Endothelial cell of umbilical vein (primary cell): ENCODE measurements at regions not wholly inside any gene's neighbourhood (a gene's known extent, or its start where the extent isn't known, plus 50 kb on each side); places are given as distances from the start of the nearest gene placed in this dataset.

Experiments
- BruUV-seq: library from RNA; stranded (reverse); fragments of 400-500 nt; replicated peaks from 2 replicates; lab custom pipeline; 2021; lab: Mats Ljungman, UMichigan
- CTCF ChIA-PET: fragments of 300-600, 350-600 bp; sonication (Branson Sonifier 250); formaldehyde crosslinking; loops from one replicate; lab custom pipeline; 2021; ENCODE audit warnings: antibody characterized with exemption, inconsistent platforms; lab: Charles Lee
- POLR2A ChIA-PET: fragments of 300-600, 350-600 bp; sonication (Branson Sonifier 250); formaldehyde crosslinking; loops from one replicate; lab custom pipeline; 2021; ENCODE audit warnings: antibody characterized with exemption, inconsistent platforms; lab: Charles Lee
- DNase-seq: peaks from one replicate; pipeline ENCODE4 v3.0.0-alpha.2; 2011; ENCODE audit warnings: low read depth, low spot score
- FAIRE-seq: peaks from 2 replicates; lab custom pipeline; 2011; peaks lifted over from hg19 to GRCh38; lab: Jason Lieb, UNC
- H2AFZ ChIP-seq: 2 replicates; pipeline ENCODE4 v1.6.0; 2012; ENCODE audit warnings: low read depth, low read length, control low read depth, inconsistent platforms
- H3K27ac ChIP-seq: 2 replicates; pipeline ENCODE4 v1.5.1; 2011; ENCODE audit warnings: low read depth, mild to moderate bottlenecking, control low read depth, low read length, moderate library complexity; ENCODE audit not compliant: insufficient read depth
- H3K27me3 ChIP-seq, 2 experiments: 2 replicates each; pipeline versions ENCODE4 v1.6.0 to v1.6.1; 2011; ENCODE audit warnings: low read length in 2 of 2, mixed read lengths in 1 of 2; ENCODE audit not compliant: control insufficient read depth in 2 of 2, insufficient read depth in 2 of 2
- H3K36me3 ChIP-seq, 2 experiments: 2 replicates in 1 of 2; 3 replicates in 1 of 2; pipeline ENCODE4 v1.5.1; 2011; ENCODE audit warnings: low read length in 2 of 2, mild to moderate bottlenecking in 1 of 2, moderate library complexity in 1 of 2; ENCODE audit not compliant: control insufficient read depth in 2 of 2, insufficient read depth in 2 of 2; ENCODE audit errors: extremely low read depth in 1 of 2
- H3K4me1 ChIP-seq: 3 replicates; pipeline ENCODE4 v1.5.1; 2011; ENCODE audit warnings: mild to moderate bottlenecking, low read length; ENCODE audit not compliant: control insufficient read depth, insufficient read depth; ENCODE audit errors: extremely low read depth
- H3K4me2 ChIP-seq: 2 replicates; pipeline ENCODE4 v1.6.1; 2011; ENCODE audit warnings: low read length, control low read depth, mixed read lengths; ENCODE audit not compliant: insufficient read depth
- H3K4me3 ChIP-seq, 3 experiments: fragments of 200-600 bp in 1 of 3; sonication (generic), shearing (Covaris generic) in 1 of 3; replicated peaks in 1 of 3; 2 replicates each; pipeline ENCODE4 v1.5.1; 2011 to 2016; ENCODE audit warnings: control low read depth in 3 of 3, low read length in 3 of 3, mild to moderate bottlenecking in 2 of 3, inconsistent platforms in 1 of 3, low read depth in 1 of 3, moderate library complexity in 1 of 3; ENCODE audit not compliant: insufficient read depth in 1 of 3
- H3K79me2 ChIP-seq: 2 replicates; pipeline ENCODE4 v1.6.0; 2012; ENCODE audit warnings: low read length, inconsistent platforms; ENCODE audit not compliant: control insufficient read depth, insufficient read depth
- H3K9ac ChIP-seq: replicated peaks from 2 replicates; pipeline ENCODE3; 2011; ENCODE audit warnings: low read length, control low read depth; ENCODE audit not compliant: insufficient read depth; ENCODE audit errors: extremely low read depth
- H3K9me1 ChIP-seq: replicated peaks from 3 replicates; pipeline ENCODE4 v1.6.0; 2011; ENCODE audit warnings: mild to moderate bottlenecking, low read length; ENCODE audit not compliant: control insufficient read depth, insufficient read depth; ENCODE audit errors: extremely low read depth
- H3K9me3 ChIP-seq: replicated peaks from 2 replicates; pipeline ENCODE4 v1.5.1; 2012; ENCODE audit warnings: low read length, inconsistent platforms; ENCODE audit not compliant: control insufficient read depth, insufficient read depth
- H4K20me1 ChIP-seq: replicated peaks from 2 replicates; pipeline ENCODE3; 2011; ENCODE audit warnings: mild to moderate bottlenecking, low read length; ENCODE audit not compliant: control insufficient read depth, insufficient read depth; ENCODE audit errors: extremely low read depth
- EZH2 ChIP-seq: IDR thresholded peaks from 2 replicates; pipeline ENCODE4 v1.6.1; 2012; ENCODE audit warnings: borderline replicate concordance, low read depth, mild to moderate bottlenecking, moderate library complexity, low read length, inconsistent platforms; ENCODE audit not compliant: severe bottlenecking
- FOS ChIP-seq: IDR thresholded peaks from 2 replicates; pipeline ENCODE4 v1.6.1; 2011; ENCODE audit warnings: mild to moderate bottlenecking, low read length, moderate library complexity, borderline replicate concordance; ENCODE audit not compliant: insufficient read depth
- GATA2 ChIP-seq: IDR thresholded peaks from 2 replicates; pipeline ENCODE4 v1.7.0; 2011; ENCODE audit warnings: low read depth, mild to moderate bottlenecking, moderate library complexity, mixed read lengths, low read length; ENCODE audit not compliant: insufficient read length, insufficient read depth
- JUN ChIP-seq: IDR thresholded peaks from 2 replicates; pipeline ENCODE4 v1.6.1; 2011; ENCODE audit warnings: borderline replicate concordance, low read depth; ENCODE audit not compliant: insufficient read length, insufficient read depth
- MYC ChIP-seq: IDR thresholded peaks from one replicate; pipeline ENCODE4 v1.6.1; 2011; ENCODE audit warnings: mild to moderate bottlenecking, low read depth, low read length
- POLR2A ChIP-seq: IDR thresholded peaks from 2 replicates; pipeline ENCODE4 v1.6.1; 2012; ENCODE audit warnings: low read depth, mild to moderate bottlenecking, control low read depth, low read length
- POLR2AphosphoS5 ChIP-seq: IDR thresholded peaks from 2 replicates; pipeline ENCODE4 v1.6.1; 2012; ENCODE audit warnings: low read depth, mild to moderate bottlenecking, control low read depth, low read length, moderate library complexity; ENCODE audit not compliant: insufficient read depth
- dilution Hi-C: fragments of 300-500 bp; cut with MboI; formaldehyde crosslinking; loops from one replicate; pipeline ENCODE4 v1.15.0; 2019; ENCODE audit warnings: low sequenced_read_pairs; ENCODE audit not compliant: extremely low pct_ligation_motif_present
- intact Hi-C: fragments of 100-400 bp; cut with micrococcal nuclease; formaldehyde crosslinking; loops from one replicate; pipeline ENCODE4 v1.10.0; 2022
- TF ChIP-seq, protein P1 (sequence below): IDR thresholded peaks from 2 replicates; pipeline ENCODE4 v1.6.1; 2011; ENCODE audit not compliant: insufficient read depth, insufficient read length
- TF ChIP-seq, protein P2 (sequence below), 2 donors: IDR thresholded peaks; 1 replicate in 1 of 2; 2 replicates in 1 of 2; pipeline ENCODE4 v1.5.1; 2011; ENCODE audit warnings: low read length in 2 of 2, mild to moderate bottlenecking in 2 of 2, moderate library complexity in 2 of 2, control low read depth in 1 of 2, inconsistent platforms in 1 of 2, low read depth in 1 of 2; ENCODE audit not compliant: insufficient read depth in 1 of 2; ENCODE audit errors: extremely low read depth in 1 of 2

DNA sequence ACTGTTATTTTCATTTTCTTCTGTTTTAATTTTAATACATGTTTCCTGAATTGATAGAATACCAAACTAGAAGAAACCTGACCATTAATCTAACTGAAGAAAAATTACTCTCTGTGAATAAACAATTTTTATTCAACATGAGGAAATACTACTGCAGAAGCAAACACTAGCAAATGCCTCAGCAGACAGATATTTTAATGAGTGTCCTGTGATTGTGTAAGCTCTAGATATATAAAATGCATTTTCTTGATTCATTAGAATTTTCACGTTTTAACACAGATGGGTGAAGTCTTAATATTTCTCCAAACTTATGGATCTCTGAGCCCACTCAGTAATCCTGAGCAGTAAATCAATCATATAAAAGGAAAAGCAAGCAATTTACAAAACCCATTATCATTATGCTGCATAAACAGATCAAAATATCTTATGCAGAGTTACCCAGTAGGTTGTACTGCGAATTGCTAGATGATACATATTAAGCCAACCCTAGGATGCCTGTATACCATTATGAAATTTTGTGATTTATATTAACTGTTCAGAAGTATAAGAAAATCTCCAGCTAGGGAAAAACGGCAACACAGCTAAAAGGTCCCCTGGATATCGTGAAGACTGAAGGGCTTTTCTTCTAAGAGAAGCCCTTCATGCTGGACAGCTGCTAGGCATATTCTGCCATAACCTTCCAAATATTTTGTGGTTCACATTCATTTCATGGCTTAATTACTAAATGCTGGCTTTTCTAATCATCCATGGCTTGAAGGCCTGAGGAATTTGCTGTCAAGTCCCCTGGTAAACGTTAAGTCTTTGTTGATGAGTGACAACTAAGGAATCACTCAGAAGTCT, 157.7 kb upstream of the TGFBR2 start:
- intact Hi-C loops, result no loop called here

More for the DNA sequence above, 157.7 kb upstream of the TGFBR2 start:
- Histone ChIP-seq H2AFZ (no peak overlapping the region), H3K9me3 (no peaks in the 10 kb centered on the region), H3K9ac (no peak overlapping the region), H3K36me3 (no peaks in the 10 kb centered on the region), H3K79me2 (no peaks in the 10 kb centered on the region), H3K27me3 (no peaks in the 10 kb centered on the region), H3K4me2 (no peak overlapping the region), H3K4me3 (no peak overlapping the region), H3K4me1 (no peaks in the 10 kb centered on the region), H4K20me1 (no peaks in the 10 kb centered on the region), H3K9me1 (no peaks in the 10 kb centered on the region), H3K27ac (no peak overlapping the region)
- BruUV-seq, result no TSS peak
- CTCF ChIA-PET, result interaction anchor here (0.6 to 2.0 kb wide), 5 partner anchors 8 to 77 kb away, joined by 3 to 5 read pairs (median 4); no protein-coding TSS in a partner anchor
- dilution Hi-C loops, result no loop called here
- DNase-seq (no peak), FAIRE-seq (no peak)
- POLR2A ChIA-PET, result no interaction called here
- TF ChIP-seq FOS (no peak), POLR2A (no peak), POLR2AphosphoS5 (no peak), GATA2 (no peak), EZH2 (no peak), JUN (no peak), MYC (no peak)
- TF ChIP-seq, protein P1, sequence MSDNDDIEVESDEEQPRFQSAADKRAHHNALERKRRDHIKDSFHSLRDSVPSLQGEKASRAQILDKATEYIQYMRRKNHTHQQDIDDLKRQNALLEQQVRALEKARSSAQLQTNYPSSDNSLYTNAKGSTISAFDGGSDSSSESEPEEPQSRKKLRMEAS, result no peak
- TF ChIP-seq, protein P2, sequence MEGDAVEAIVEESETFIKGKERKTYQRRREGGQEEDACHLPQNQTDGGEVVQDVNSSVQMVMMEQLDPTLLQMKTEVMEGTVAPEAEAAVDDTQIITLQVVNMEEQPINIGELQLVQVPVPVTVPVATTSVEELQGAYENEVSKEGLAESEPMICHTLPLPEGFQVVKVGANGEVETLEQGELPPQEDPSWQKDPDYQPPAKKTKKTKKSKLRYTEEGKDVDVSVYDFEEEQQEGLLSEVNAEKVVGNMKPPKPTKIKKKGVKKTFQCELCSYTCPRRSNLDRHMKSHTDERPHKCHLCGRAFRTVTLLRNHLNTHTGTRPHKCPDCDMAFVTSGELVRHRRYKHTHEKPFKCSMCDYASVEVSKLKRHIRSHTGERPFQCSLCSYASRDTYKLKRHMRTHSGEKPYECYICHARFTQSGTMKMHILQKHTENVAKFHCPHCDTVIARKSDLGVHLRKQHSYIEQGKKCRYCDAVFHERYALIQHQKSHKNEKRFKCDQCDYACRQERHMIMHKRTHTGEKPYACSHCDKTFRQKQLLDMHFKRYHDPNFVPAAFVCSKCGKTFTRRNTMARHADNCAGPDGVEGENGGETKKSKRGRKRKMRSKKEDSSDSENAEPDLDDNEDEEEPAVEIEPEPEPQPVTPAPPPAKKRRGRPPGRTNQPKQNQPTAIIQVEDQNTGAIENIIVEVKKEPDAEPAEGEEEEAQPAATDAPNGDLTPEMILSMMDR (IDR thresholded peaks at IDR 0.05; ENCODE audit: extremely low read depth in 1 of 2, insufficient read depth in 1 of 2, low read depth in 1 of 2, low read length in 2 of 2), result no peak
